OCI-LY7 (cell line): ENCODE measurements at regions not wholly inside any gene's neighbourhood (a gene's known extent, or its start where the extent isn't known, plus 50 kb on each side); places are given as distances from the start of the nearest gene placed in this dataset.

ENCODE experiments used
- BruUV-seq: library from RNA; stranded (reverse); fragments of 400-500 nt; replicated peaks from 2 replicates; lab custom pipeline; 2021; lab: Mats Ljungman, UMichigan
- CTCF ChIA-PET: fragments of 300-600 bp; sonication (Branson Sonifier 250); formaldehyde crosslinking; loops from one replicate; lab custom pipeline; 2022; ENCODE audit warnings: antibody characterized with exemption; ENCODE audit not compliant: unreplicated experiment; lab: Charles Lee
- POLR2A ChIA-PET: fragments of 300-600 bp; sonication (Branson Sonifier 250); formaldehyde crosslinking; loops from one replicate; lab custom pipeline; 2022; ENCODE audit warnings: antibody characterized with exemption; lab: Charles Lee
- DNase-seq: peaks from one replicate; pipeline ENCODE4 v3.0.0-alpha.2; 2015; ENCODE audit warnings: low spot score
- H2AFZ ChIP-seq: fragments of 200-600 bp; sonication (generic), shearing (Covaris generic); 2 replicates; pipeline ENCODE4 v1.6.1; 2014; ENCODE audit warnings: mild to moderate bottlenecking, antibody characterized with exemption, low read length, moderate library complexity
- H3K27ac ChIP-seq: fragments of 200-600 bp; sonication (generic); 2 replicates; pipeline ENCODE4 v1.5.1; 2014; ENCODE audit warnings: mixed run types, low read depth, mild to moderate bottlenecking, moderate library complexity, low read length, inconsistent platforms; ENCODE audit not compliant: poor library complexity, severe bottlenecking
- H3K36me3 ChIP-seq: fragments of 200-600 bp; sonication (generic); 2 replicates; pipeline ENCODE4 v1.6.1; 2014; ENCODE audit warnings: mild to moderate bottlenecking, antibody characterized with exemption, low read length, moderate library complexity, mixed read lengths; ENCODE audit not compliant: insufficient read depth
- H3K4me1 ChIP-seq: fragments of 200-600 bp; sonication (generic); 2 replicates; pipeline ENCODE4 v1.5.1; 2014; ENCODE audit warnings: mild to moderate bottlenecking, low read length; ENCODE audit not compliant: insufficient read depth, poor library complexity, severe bottlenecking
- H3K4me2 ChIP-seq: fragments of 200-600 bp; sonication (generic); 2 replicates; pipeline ENCODE4 v1.6.1; 2014; ENCODE audit warnings: mild to moderate bottlenecking, low read length
- H3K4me3 ChIP-seq: fragments of 200-600 bp; sonication (generic); 2 replicates; pipeline ENCODE4 v1.5.1; 2014; ENCODE audit warnings: mild to moderate bottlenecking, low read depth, low read length; ENCODE audit not compliant: poor library complexity, severe bottlenecking
- H3K79me2 ChIP-seq: fragments of 200-600 bp; sonication (generic); 2 replicates; pipeline ENCODE4 v1.6.1; 2016; ENCODE audit warnings: low read depth, mild to moderate bottlenecking, low read length, moderate library complexity, mixed read lengths; ENCODE audit not compliant: insufficient read depth
- H3K9me2 ChIP-seq: fragments of 200-600 bp; sonication (generic); 2 replicates; pipeline ENCODE4 v1.6.1; 2016; ENCODE audit warnings: mild to moderate bottlenecking, low read length, mixed read lengths; ENCODE audit not compliant: insufficient read depth
- H3K9me3 ChIP-seq: fragments of 200-600 bp; sonication (generic); 2 replicates; pipeline ENCODE4 v1.6.1; 2014; ENCODE audit warnings: mild to moderate bottlenecking, mixed run types, low read length, mixed read lengths
- H4K20me1 ChIP-seq: fragments of 200-600 bp; sonication (generic); 2 replicates; pipeline ENCODE4 v1.6.1; 2014; ENCODE audit warnings: mild to moderate bottlenecking, antibody characterized with exemption, low read length, moderate library complexity, mixed read lengths; ENCODE audit not compliant: insufficient read depth
- CTCF ChIP-seq: fragments of 200-600 bp; sonication (generic); conservative IDR thresholded peaks from 2 replicates; pipeline ENCODE4 v1.5.1; 2014; ENCODE audit warnings: mild to moderate bottlenecking, antibody characterized with exemption, low read length, moderate library complexity, mixed read lengths
- EZH2phosphoT487 ChIP-seq: fragments of 200-600 bp; sonication (generic); IDR thresholded peaks from 2 replicates; pipeline ENCODE4 v1.6.1; 2018; ENCODE audit warnings: low read depth, borderline replicate concordance, mild to moderate bottlenecking, mixed run types, antibody characterized with exemption, low read length, moderate library complexity, mixed read lengths
- intact Hi-C: fragments of 100-400 bp; cut with micrococcal nuclease; formaldehyde crosslinking; loops from one replicate; pipeline ENCODE4 v1.10.0; 2022; ENCODE audit not compliant: unreplicated experiment

DNA sequence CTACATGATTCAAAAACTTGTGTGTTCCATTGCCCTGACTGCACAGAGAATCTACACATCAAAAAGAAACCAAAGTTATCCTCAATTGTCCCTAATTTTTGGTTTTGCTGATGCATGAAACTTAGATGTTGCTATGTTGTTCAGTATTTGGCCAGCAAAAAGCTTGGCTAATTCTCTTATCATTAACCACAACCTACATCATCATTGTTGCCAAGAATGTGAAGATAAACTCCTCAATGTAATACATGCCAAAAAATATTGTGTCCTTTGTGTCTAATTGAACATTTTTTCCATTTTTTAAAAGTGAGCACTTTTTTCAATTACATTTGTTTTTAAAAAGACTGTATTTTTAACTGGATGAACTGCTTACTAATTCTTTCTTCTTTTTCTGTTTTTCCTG lies 268.0 kb upstream of the SEMA3D start:
- CTCF ChIA-PET: no interaction called here
- BruUV-seq: no TSS peak

DNA sequence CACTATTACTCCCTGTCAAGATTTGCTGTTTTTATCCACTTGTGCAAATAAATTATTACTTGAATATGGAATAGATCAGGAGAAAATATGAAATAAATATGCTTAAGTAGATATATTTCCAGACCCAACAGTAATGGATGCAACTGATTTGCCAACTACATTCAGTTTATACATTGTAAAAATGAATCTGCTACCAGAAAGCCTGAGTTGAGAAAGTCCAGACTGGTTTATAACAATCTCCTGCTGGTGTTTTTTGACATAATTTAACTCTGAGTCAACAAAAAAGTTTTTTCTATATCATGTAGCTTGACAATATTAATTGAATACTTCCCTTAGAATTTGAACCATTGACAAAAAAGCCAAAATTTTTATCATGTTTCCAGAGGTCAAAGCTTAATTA lies 265.8 kb upstream of the SEMA3D start:
- Histone ChIP-seq H3K9me3 (no peaks in the 10 kb centered on the region), H3K9me2 (no peaks in the 10 kb centered on the region), H2AFZ (no peak overlapping the region), H3K36me3 (no peaks in the 10 kb centered on the region), H3K27ac (no peak overlapping the region), H4K20me1 (no peaks in the 10 kb centered on the region), H3K4me2 (no peak overlapping the region), H3K4me3 (no peak overlapping the region), H3K79me2 (no peaks in the 10 kb centered on the region), H3K4me1 (no peaks in the 10 kb centered on the region)
- intact Hi-C loops: no loop called here
- CTCF ChIA-PET: no interaction called here
- DNase-seq: no peak
- BruUV-seq: no TSS peak
- no peak for TF ChIP-seq EZH2phosphoT487
- no peak for TF ChIP-seq CTCF
- POLR2A ChIA-PET: interaction anchor here (0.7 to 1.3 kb wide), 2 partner anchors 10 to 14 kb away, joined by 3 read pairs; no protein-coding TSS in a partner anchor

More for the DNA sequence above, 268.0 kb upstream of the SEMA3D start:
- no peak for TF ChIP-seq EZH2phosphoT487
- no peak for TF ChIP-seq CTCF
- Histone ChIP-seq H3K27ac (no peak overlapping the region), H3K4me2 (no peak overlapping the region), H3K4me3 (no peak overlapping the region), H3K79me2 (no peaks in the 10 kb centered on the region), H3K36me3 (no peaks in the 10 kb centered on the region), H2AFZ (no peak overlapping the region), H4K20me1 (no peaks in the 10 kb centered on the region), H3K9me2 (no peaks in the 10 kb centered on the region), H3K9me3 (no peaks in the 10 kb centered on the region), H3K4me1 (no peaks in the 10 kb centered on the region)
- intact Hi-C loops: no loop called here
- no peak for DNase-seq
- POLR2A ChIA-PET: no interaction called here

DNA sequence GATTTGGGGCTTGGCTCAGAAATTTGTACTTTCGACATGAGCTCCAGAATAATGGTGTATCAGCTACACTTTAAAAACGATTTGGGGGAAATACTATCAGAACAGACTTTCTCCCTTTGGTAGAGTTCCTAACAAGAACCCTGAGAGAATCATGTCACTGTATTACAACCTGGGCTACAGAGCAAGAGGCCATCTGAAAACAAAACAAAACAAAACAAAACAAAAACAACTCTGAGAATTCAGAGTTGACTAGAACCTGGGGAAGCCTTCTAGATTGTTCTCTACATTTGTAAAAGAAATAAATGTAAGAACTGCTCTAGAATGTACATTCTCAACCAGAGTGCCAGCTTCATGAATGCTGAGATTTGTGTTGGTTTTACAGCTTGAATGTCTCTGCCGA lies 262.6 kb upstream of the SEMA3D start:
- Histone ChIP-seq H3K36me3 (no peaks in the 10 kb centered on the region), H3K9me3 (no peaks in the 10 kb centered on the region), H3K4me2 (no peak overlapping the region), H3K9me2 (no peaks in the 10 kb centered on the region), H3K79me2 (no peaks in the 10 kb centered on the region), H4K20me1 (no peaks in the 10 kb centered on the region), H3K4me1 (no peaks in the 10 kb centered on the region), H3K4me3 (no peak overlapping the region), H2AFZ (no peak overlapping the region), H3K27ac (no peak overlapping the region)
- BruUV-seq: no TSS peak
- ChIA-PET CTCF (no interaction called here), POLR2A (interaction anchor here (0.9 kb wide), 1 partner anchor 19 kb away, joined by 3 read pairs; no protein-coding TSS in a partner anchor)
- no peak for DNase-seq
- intact Hi-C loops: no loop called here
- no peak for TF ChIP-seq CTCF
- TF ChIP-seq EZH2phosphoT487: no peak
